Stomach (tissue), 8 donors: ENCODE measurements at regions not wholly inside any gene's neighbourhood (a gene's known extent, or its start where the extent isn't known, plus 50 kb on each side); places are given as distances from the start of the nearest gene placed in this dataset.

ENCODE experiments used
- DNase-seq, 2 donors: peaks; one replicate each; pipeline versions ENCODE4 v3.0.0 to v3.0.0-alpha.2; 2013 to 2019
- H3K27ac ChIP-seq, 5 donors: fragments of 200-600 bp in 4 of 5; sonication (generic) in 4 of 5; one replicate each; pipeline ENCODE4 v1.5.1; 2013 to 2019; ENCODE audit warnings: mild to moderate bottlenecking in 1 of 5, moderate library complexity in 1 of 5
- H3K27me3 ChIP-seq, 3 donors: fragments of 200-600 bp; sonication (generic); one replicate each; pipeline ENCODE4 v1.5.1; 2017 to 2019; ENCODE audit warnings: mixed run types in 1 of 3
- H3K36me3 ChIP-seq, 4 donors: fragments of 200-600 bp; sonication (generic); 1 replicate in 3 of 4; 2 replicates in 1 of 4; pipeline ENCODE4 v1.5.1; 2016 to 2019
- H3K4me1 ChIP-seq, 4 donors: fragments of 200-600 bp; sonication (generic); one replicate each; pipeline ENCODE4 v1.5.1; 2016 to 2019
- H3K4me3 ChIP-seq, 4 donors: fragments of 200-600 bp; sonication (generic) in 3 of 4; one replicate each; pipeline ENCODE4 v1.5.1; 2016 to 2019; ENCODE audit warnings: mild to moderate bottlenecking in 1 of 4
- H3K9me3 ChIP-seq, 4 donors: fragments of 200-600 bp; sonication (generic); one replicate each; pipeline ENCODE4 v1.5.1; 2016 to 2019
- CTCF ChIP-seq, 7 experiments: fragments of 450-650 bp in 4 of 7; fragments of 200-600 bp in 3 of 7; sonication (generic) in 3 of 7; IDR thresholded peaks; one replicate each; pipeline ENCODE4 v1.5.1; 2016 to 2019; ENCODE audit warnings: antibody characterized with exemption in 7 of 7, control low read depth in 2 of 7, mild to moderate bottlenecking in 1 of 7
- EP300 ChIP-seq: sonication (generic); formaldehyde crosslinking; IDR thresholded peaks from one replicate; pipeline ENCODE4 v1.6.1; 2017; ENCODE audit warnings: antibody characterized with exemption
- POLR2A ChIP-seq, 4 donors: fragments of 450-650 bp; IDR thresholded peaks; one replicate each; pipeline ENCODE4 v1.6.1; 2016; ENCODE audit warnings: antibody characterized with exemption in 4 of 4, control low read depth in 2 of 4, mild to moderate bottlenecking in 1 of 4, moderate library complexity in 1 of 4
- POLR2AphosphoS5 ChIP-seq, 3 donors: sonication (generic); formaldehyde crosslinking; IDR thresholded peaks; one replicate each; pipeline ENCODE4 v1.6.1; 2016; ENCODE audit warnings: antibody characterized with exemption in 3 of 3
- WGBS, 5 donors: extraction: QIAGEN DNeasy Blood & Tissue Kit in 3 of 5; methylation state at CpG; one replicate each; pipeline versions ENCODE4 v1.1.5 to v1.1.7; 2013 to 2018; 5-methylcytosine and 5-hydroxymethylcytosine counted together
- intact Hi-C: fragments of 100-400 bp; cut with DNase I; formaldehyde crosslinking; loops from one replicate; pipeline ENCODE4 v1.15.1; 2023; ENCODE audit warnings: low total_unique reads
- donor health status: healthy with polysubstance abuse.
- donor health status: Bipolar disorder and iron deficiency.
- donor health status: healthy.

GRCh38 chr11:16418428-16419097, 62.2 kb upstream of the SOX6 start:
- H3K4me1 ChIP-seq = no peaks in the 10 kb centered on the region
- H3K27ac ChIP-seq = no peak overlapping the region
- TF ChIP-seq POLR2AphosphoS5 (IDR thresholded peaks at IDR 0.05) = no peak
- no peak for TF ChIP-seq EP300
- TF ChIP-seq CTCF (IDR thresholded peaks at IDR 0.05) = no peak
- no peak for TF ChIP-seq POLR2A (IDR thresholded peaks at IDR 0.05)
- WGBS, 5 donors = 58 to 61% (median 60%) methylated on average over 5 of the region's 5 CpGs
- DNase-seq = peak in 1 of 2 donors; percentile 51
- H3K27me3 ChIP-seq = no peaks in the 10 kb centered on the region
- H3K36me3 ChIP-seq = no peaks in the 10 kb centered on the region
- no peaks in the 10 kb centered on the region for H3K9me3 ChIP-seq
- intact Hi-C loops = no loop called here
- H3K4me3 ChIP-seq = no peak overlapping the region

- no peak overlapping the region for H3K27ac ChIP-seq
- no peaks in the 10 kb centered on the region for H3K4me1 ChIP-seq
- no peaks in the 10 kb centered on the region for H3K9me3 ChIP-seq
- no peaks in the 10 kb centered on the region for H3K36me3 ChIP-seq
- no peak overlapping the region for H3K4me3 ChIP-seq
- TF ChIP-seq EP300 (no peak), CTCF (IDR thresholded peaks at IDR 0.05) (no peak), POLR2AphosphoS5 (IDR thresholded peaks at IDR 0.05) (no peak), POLR2A (IDR thresholded peaks at IDR 0.05) (no peak)
- H3K27me3 ChIP-seq = no peaks in the 10 kb centered on the region
- no peak for DNase-seq
- 42 to 76% (median 62%) methylated on average over 1 of the region's 1 CpG for WGBS, 5 donors
- intact Hi-C loops = no loop called here
These were observed 56.3 kb upstream of the SOX6 start for GRCh38 chr11:16412525-16413172.

GRCh38 chr11:16410479-16410878, 54.1 kb upstream of the SOX6 start:
- no peak for DNase-seq
- Histone ChIP-seq H3K9me3 (no peaks in the 10 kb centered on the region), H3K27me3 (no peaks in the 10 kb centered on the region), H3K4me1 (no peaks in the 10 kb centered on the region), H3K36me3 (no peaks in the 10 kb centered on the region), H3K27ac (no peak overlapping the region), H3K4me3 (no peak overlapping the region)
- intact Hi-C loops = no loop called here
- 81 to 91% (median 89%) methylated on average over 5 of the region's 5 CpGs for WGBS, 5 donors
- TF ChIP-seq CTCF (IDR thresholded peaks at IDR 0.05) (no peak), POLR2AphosphoS5 (IDR thresholded peaks at IDR 0.05) (no peak), EP300 (no peak), POLR2A (IDR thresholded peaks at IDR 0.05) (no peak)

GRCh38 chr11:16408619-16409018, 52.3 kb upstream of the SOX6 start:
- intact Hi-C loops = no loop called here
- Histone ChIP-seq H3K4me3 (no peak overlapping the region), H3K9me3 (no peaks in the 10 kb centered on the region), H3K27me3 (no peaks in the 10 kb centered on the region), H3K36me3 (no peaks in the 10 kb centered on the region), H3K27ac (no peak overlapping the region), H3K4me1 (no peaks in the 10 kb centered on the region)
- no peak for TF ChIP-seq EP300
- TF ChIP-seq POLR2AphosphoS5 (IDR thresholded peaks at IDR 0.05) = no peak
- TF ChIP-seq CTCF (IDR thresholded peaks at IDR 0.05) = no peak
- TF ChIP-seq POLR2A (IDR thresholded peaks at IDR 0.05) = no peak
- 73 to 95% (median 87%) methylated on average over 1 of the region's 1 CpG for WGBS, 5 donors
- no peak for DNase-seq
